Activated CD4-positive, alpha-beta memory T cell treated with anti-CD3 and anti-CD28 coated beads, Interleukin-2, amount 10 ng/mL, durations not matched to agents 7 days and 5 days (primary cell): ENCODE measurements at regions not wholly inside any gene's neighbourhood (a gene's known extent, or its start where the extent isn't known, plus 50 kb on each side); places are given as distances from the start of the nearest gene placed in this dataset.

Experiments used
- CTCF ChIA-PET: fragments of 350-600 bp; sonication (Branson Sonifier 250); formaldehyde crosslinking; loops from one replicate; lab custom pipeline; 2021; ENCODE audit warnings: antibody characterized with exemption, inconsistent platforms; lab: Charles Lee
- POLR2A ChIA-PET: fragments of 350-600 bp; sonication (Branson Sonifier 250); formaldehyde crosslinking; loops from one replicate; lab custom pipeline; 2021; ENCODE audit warnings: antibody characterized with exemption; lab: Charles Lee
- DNase-seq: peaks from one replicate; pipeline ENCODE4 v3.0.0-alpha.2; 2020
- H3K27ac Mint-ChIP-seq: one replicate; pipeline ENCODE4 v1.8.0; 2021; ENCODE audit warnings: mild to moderate bottlenecking, mixed read lengths
- H3K27me3 Mint-ChIP-seq: one replicate; pipeline ENCODE4 v1.8.0; 2021; ENCODE audit warnings: mixed read lengths
- H3K36me3 Mint-ChIP-seq: one replicate; pipeline ENCODE4 v1.8.0; 2021; ENCODE audit warnings: low read depth, mixed read lengths
- H3K4me1 Mint-ChIP-seq: one replicate; pipeline ENCODE4 v1.8.0; 2021; ENCODE audit warnings: mixed read lengths
- H3K4me3 Mint-ChIP-seq: one replicate; pipeline ENCODE4 v1.8.0; 2021; ENCODE audit warnings: mild to moderate bottlenecking, mixed read lengths
- H3K9me3 Mint-ChIP-seq: one replicate; pipeline ENCODE4 v1.8.0; 2021; ENCODE audit warnings: mixed read lengths

- Mint-ChIP-seq H3K27ac (peak overlapping the region; percentile 24), H3K9me3 (peaks cover 6% of the 10 kb centered on the region), H3K4me1 (peaks cover 35% of the 10 kb centered on the region), H3K27me3 (peaks cover 1% of the 10 kb centered on the region), H3K4me3 (no peak overlapping the region), H3K36me3 (no peaks in the 10 kb centered on the region)
- DNase-seq: no peak
- POLR2A ChIA-PET: interaction anchor here (1.1 to 1.6 kb wide), 2 partner anchors 33 to 67 kb away, joined by 4 to 5 read pairs; partner anchors contain the start of gene SSBP2
- CTCF ChIA-PET: no interaction called here
Observed at GRCh38 chr5:81817980-81818379, 67.1 kb upstream of the SSBP2 start.

DNA sequence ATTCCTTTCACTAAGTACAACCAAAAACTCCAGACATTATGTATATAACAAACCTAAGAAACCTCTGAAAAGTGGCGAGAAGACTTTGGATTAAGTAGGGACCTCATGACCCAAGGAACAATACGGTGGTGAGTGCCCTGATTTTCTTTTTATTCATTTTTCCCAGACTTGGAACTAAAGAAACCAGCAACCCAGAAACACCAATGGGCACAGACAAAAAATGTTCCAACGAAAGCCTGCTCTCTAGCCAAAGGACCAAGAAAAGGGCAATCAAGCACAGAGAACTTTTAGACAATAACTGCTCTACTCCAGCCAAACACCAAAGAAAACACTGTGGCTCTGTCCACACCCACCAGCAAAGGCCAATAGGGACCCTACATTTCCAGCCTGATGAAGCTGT lies 66.2 kb upstream of the SSBP2 start:
- Mint-ChIP-seq H3K4me1 (peaks cover 35% of the 10 kb centered on the region), H3K36me3 (no peaks in the 10 kb centered on the region), H3K4me3 (no peak overlapping the region), H3K27me3 (peaks cover 1% of the 10 kb centered on the region), H3K9me3 (peaks cover 6% of the 10 kb centered on the region), H3K27ac (no peak overlapping the region)
- POLR2A ChIA-PET: interaction anchor here (1.6 kb wide), 1 partner anchor 34 kb away, joined by 5 read pairs; no protein-coding TSS in a partner anchor
- CTCF ChIA-PET: no interaction called here
- DNase-seq: no peak

DNA sequence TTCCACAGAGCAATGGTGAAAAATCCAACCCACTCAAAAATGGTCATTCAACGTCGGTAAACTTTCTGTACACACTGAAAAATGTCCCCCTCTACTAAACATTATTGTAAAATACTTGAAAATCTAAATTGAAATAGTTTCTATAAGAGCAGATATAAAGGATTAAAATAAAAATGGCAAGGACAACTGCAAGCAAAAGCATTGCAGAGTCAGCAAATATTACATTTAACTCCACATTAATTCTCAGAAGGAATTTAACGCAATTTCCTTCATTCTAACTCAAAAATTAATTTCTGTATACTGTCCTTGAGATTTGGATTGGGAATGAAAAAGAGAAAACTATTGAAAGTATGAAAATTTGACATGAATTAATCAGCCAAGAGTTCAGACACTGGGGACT lies 64.4 kb upstream of the SSBP2 start:
- Mint-ChIP-seq H3K9me3 (peaks cover 6% of the 10 kb centered on the region), H3K4me1 (peaks cover 30% of the 10 kb centered on the region), H3K27me3 (peaks cover 1% of the 10 kb centered on the region), H3K27ac (no peak overlapping the region), H3K36me3 (no peaks in the 10 kb centered on the region), H3K4me3 (no peak overlapping the region)
- POLR2A ChIA-PET: no interaction called here
- CTCF ChIA-PET: no interaction called here
- no peak for DNase-seq

- Mint-ChIP-seq H3K27me3 (peaks cover 5% of the 10 kb centered on the region), H3K4me3 (no peak overlapping the region), H3K9me3 (peaks cover 10% of the 10 kb centered on the region), H3K27ac (no peak overlapping the region), H3K4me1 (peaks cover 5% of the 10 kb centered on the region), H3K36me3 (peaks cover 5% of the 10 kb centered on the region)
- CTCF ChIA-PET: no interaction called here
- no peak for DNase-seq
- POLR2A ChIA-PET: no interaction called here
Observed at GRCh38 chr5:81808106-81808505, 57.2 kb upstream of the SSBP2 start.

- no peak for DNase-seq
- Mint-ChIP-seq H3K36me3 (peaks cover 5% of the 10 kb centered on the region), H3K4me1 (peaks cover 5% of the 10 kb centered on the region), H3K27me3 (peaks cover 5% of the 10 kb centered on the region), H3K4me3 (no peak overlapping the region), H3K27ac (no peak overlapping the region), H3K9me3 (peaks cover 12% of the 10 kb centered on the region)
- CTCF ChIA-PET: interaction anchor here (0.6 kb wide), 1 partner anchor 1023 kb away, joined by 3 read pairs; no protein-coding TSS in a partner anchor
- POLR2A ChIA-PET: no interaction called here
Observed at GRCh38 chr5:81805086-81805485, 54.2 kb upstream of the SSBP2 start.

DNA sequence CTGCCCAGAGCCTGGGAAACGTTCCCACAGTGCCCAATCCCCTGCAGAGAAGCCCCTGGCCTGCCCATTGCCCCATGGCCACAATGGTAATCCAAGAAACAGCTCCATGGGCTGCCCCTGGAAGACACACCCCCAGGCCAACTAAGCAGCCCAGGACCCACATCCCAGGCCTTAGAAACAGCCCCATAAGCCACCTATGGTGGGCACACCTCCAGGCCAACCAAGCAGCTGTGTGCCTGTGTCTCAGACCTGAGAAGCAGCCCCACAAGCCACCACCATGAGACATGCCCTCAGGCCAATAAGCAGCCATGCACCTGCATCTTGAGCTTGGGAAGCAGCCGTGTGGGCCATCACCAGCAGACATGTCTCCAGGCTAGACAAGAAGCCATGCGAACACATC lies 52.9 kb upstream of the SSBP2 start:
- Mint-ChIP-seq H3K9me3 (peaks cover 12% of the 10 kb centered on the region), H3K36me3 (peaks cover 5% of the 10 kb centered on the region), H3K27me3 (peaks cover 5% of the 10 kb centered on the region), H3K27ac (no peak overlapping the region), H3K4me3 (no peak overlapping the region), H3K4me1 (peaks cover 5% of the 10 kb centered on the region)
- no peak for DNase-seq
- ChIA-PET CTCF (no interaction called here), POLR2A (no interaction called here)

DNA sequence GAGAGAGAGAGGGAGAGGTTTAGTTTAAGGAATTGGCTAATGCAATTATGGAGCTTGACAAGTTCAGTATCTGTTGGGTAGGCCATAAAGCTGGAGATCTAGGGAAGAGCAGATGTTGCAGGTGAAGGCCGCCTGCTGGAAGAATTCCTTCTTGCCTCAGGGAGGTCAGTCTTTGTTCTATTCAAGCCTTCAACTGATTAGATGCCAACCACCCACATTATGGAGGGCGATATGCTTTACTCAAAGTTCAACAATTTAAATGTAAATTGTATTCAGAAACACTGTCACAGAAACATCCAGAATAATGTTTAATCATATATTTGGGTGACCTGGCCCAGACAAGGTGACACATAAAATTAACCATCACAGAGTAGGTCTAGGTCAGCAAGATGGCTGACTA lies 51.7 kb upstream of the SSBP2 start:
- no peaks in the 10 kb centered on the region for H3K27me3 Mint-ChIP-seq
- CTCF ChIA-PET: no interaction called here
- POLR2A ChIA-PET: no interaction called here
- no peak for DNase-seq
- no peak overlapping the region for H3K27ac Mint-ChIP-seq
- peaks cover 5% of the 10 kb centered on the region for H3K4me1 Mint-ChIP-seq
- no peak overlapping the region for H3K4me3 Mint-ChIP-seq
- peaks cover 5% of the 10 kb centered on the region for H3K36me3 Mint-ChIP-seq
- peaks cover 4% of the 10 kb centered on the region for H3K9me3 Mint-ChIP-seq

DNA sequence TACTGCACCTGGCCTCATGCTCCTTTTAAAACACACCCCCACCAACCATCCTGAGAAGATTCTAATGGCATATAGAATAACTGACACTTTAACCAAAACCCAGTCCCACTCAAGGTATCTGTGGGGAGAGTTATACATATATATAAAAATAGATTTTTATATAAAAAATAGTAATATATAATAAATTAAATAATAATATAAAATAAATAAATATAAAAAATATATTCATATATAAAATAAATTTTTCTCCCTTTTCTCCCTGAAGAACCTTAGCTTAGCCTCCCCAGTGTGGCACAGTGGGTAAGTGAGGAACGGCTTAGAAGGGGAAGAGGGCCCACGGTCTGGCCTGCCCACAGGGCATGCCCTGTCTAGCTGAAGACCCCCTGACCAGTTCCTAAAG lies 51.1 kb upstream of the SSBP2 start:
- peaks cover 5% of the 10 kb centered on the region for H3K4me1 Mint-ChIP-seq
- no peaks in the 10 kb centered on the region for H3K27me3 Mint-ChIP-seq
- CTCF ChIA-PET: no interaction called here
- DNase-seq: no peak
- no peak overlapping the region for H3K4me3 Mint-ChIP-seq
- POLR2A ChIA-PET: no interaction called here
- no peak overlapping the region for H3K27ac Mint-ChIP-seq
- peaks cover 5% of the 10 kb centered on the region for H3K36me3 Mint-ChIP-seq
- H3K9me3 Mint-ChIP-seq: peaks cover 4% of the 10 kb centered on the region

DNA sequence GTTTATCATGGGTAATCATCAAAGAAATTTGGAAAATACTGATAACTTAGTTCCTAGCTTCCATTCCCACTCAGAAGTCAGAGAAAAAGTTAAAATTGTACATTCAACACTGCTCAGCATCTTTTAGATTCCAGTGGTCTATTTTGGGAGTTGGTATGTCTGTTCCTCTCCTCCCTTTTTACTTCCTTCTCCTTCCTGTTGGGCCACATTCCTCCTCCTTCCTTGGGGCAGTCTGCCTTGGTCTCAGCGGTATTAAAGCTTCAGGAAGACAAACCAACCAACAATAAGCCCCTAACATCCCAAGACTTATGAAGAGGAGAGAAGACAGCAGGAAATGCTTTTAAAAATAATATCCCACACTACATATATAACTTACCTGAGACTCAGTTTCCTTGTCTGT lies 49.9 kb upstream of the SSBP2 start:
- DNase-seq: no peak
- no peak overlapping the region for H3K4me3 Mint-ChIP-seq
- no peaks in the 10 kb centered on the region for H3K27me3 Mint-ChIP-seq
- peaks cover 3% of the 10 kb centered on the region for H3K9me3 Mint-ChIP-seq
- ChIA-PET POLR2A (no interaction called here), CTCF (no interaction called here)
- H3K36me3 Mint-ChIP-seq: no peaks in the 10 kb centered on the region
- H3K27ac Mint-ChIP-seq: no peak overlapping the region
- H3K4me1 Mint-ChIP-seq: peaks cover 5% of the 10 kb centered on the region
